ENCODE measurements at regions not wholly inside any gene's neighbourhood (a gene's known extent, or its start where the extent isn't known, plus 50 kb on each side); places are given as distances from the start of the nearest gene placed in this dataset.

GRCh38 chr7:114818501-114818900 lies 103.4 kb upstream of the MDFIC start:
- TF ChIP-seq CTCF (conservative IDR thresholded peaks at IDR 0.05; ENCODE audit: low read length) (no peak), EZH2phosphoT487 (IDR thresholded peaks at IDR 0.05; ENCODE audit: borderline replicate concordance) (no peak)

Data from Loucy (cell line).